SH-SY5Y (cell line): ENCODE measurements at regions not wholly inside any gene's neighbourhood (a gene's known extent, or its start where the extent isn't known, plus 50 kb on each side); places are given as distances from the start of the nearest gene placed in this dataset.

Experiments used
- GATA2 ChIP-seq: IDR thresholded peaks from 2 replicates; pipeline ENCODE4 v1.6.1; 2011; ENCODE audit warnings: mild to moderate bottlenecking, low read depth, low read length
- GATA3 ChIP-seq: IDR thresholded peaks from 2 replicates; pipeline ENCODE4 v1.6.1; 2011; ENCODE audit warnings: low read depth, mild to moderate bottlenecking, low read length, moderate library complexity

DNA sequence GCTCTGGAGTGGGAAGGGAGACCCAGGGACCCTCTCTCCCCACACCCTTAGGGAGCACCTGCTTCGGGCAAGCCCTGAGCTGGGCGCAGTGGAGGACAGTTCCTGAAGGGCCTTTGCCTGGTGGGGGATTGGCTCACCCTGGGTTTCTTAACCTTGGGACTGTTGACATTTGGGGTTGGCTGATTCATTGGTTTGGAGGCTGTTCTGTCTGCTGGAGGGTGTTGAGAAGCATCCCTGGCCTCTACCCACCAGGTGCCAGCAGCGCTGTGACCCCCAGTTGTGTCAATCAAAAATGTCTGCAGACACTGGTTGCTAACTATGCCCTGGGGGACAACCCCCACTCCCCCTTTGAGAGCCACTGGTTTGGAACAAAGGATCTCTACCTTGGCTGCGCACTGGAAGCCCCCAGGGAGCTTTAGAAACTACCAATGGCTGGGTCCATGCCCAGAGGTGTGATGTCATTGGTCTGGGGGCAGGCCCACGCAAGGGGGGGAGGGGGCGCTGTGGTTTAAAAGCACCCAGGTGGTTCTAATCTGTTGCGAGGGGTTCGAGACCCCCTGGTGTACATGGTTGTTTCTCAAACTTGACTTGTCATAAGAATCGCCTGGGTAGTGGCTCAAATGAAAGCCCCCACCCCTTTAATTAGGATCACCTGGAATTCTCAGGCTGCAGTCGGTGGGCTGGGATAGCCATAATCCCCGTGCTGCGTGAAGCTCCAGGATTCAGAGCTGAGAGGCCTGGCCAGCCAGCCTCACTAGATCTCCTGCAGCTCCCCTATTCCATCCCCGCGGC is 151.9 kb upstream of the GSE1 start:
- TF ChIP-seq GATA2 (no peak), GATA3 (no peak)
